NCI-H2171 treated with DMSO at 0.1 percent for 48 hours (cell line): ENCODE measurements at regions not wholly inside any gene's neighbourhood (a gene's known extent, or its start where the extent isn't known, plus 50 kb on each side); places are given as distances from the start of the nearest gene placed in this dataset.
A peak's percentile ranks its signal among the peaks of the same experiment; 100 is the strongest.

ENCODE experiments used
- DNase-seq: peaks from one replicate; lab custom pipeline; 2025; lab: John Stamatoyannopoulos, UW

DNA sequence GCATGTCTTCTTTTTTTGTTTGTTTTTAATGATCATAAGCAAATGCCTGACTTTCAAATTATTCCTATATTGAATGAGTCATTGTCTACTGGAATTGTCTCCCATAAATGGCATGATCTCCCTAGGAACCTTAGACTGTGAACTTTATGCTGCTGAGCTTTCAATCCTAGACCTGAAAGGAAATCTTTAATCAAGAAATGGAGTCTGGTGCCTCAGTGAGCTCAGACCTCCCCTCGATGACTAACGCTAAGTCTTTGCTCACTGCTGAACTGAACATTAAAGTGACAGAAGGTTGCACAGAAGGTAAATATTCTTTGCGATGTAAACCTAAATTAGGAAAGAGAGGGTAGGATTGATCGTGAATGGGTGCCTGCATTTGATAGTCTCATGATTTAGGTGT, 745.2 kb upstream of the WWC1 start:
- peak; percentile 34 for DNase-seq

DNA sequence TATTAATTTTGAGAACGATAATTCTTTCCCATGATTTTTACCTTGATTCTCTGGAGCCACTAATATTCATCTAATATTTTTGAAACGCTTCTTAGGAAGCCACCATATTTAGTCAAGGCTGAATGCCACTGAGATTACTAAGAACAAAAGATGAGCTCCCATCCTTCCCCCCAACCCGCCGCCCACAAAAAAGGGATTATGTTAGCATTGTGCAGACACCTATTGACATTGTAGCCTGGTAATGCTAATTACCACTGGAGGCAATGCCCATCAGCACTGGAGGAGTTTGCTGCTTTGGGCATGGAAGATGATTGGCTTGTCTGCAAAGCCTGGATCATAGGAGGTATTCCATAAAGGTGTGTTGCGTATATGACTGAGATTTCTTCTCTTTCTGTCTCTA, 739.1 kb upstream of the WWC1 start:
- no peak for DNase-seq

GRCh38 chr5:167553511-167553910, 737.9 kb upstream of the WWC1 start:
- no peak for DNase-seq

GRCh38 chr5:167554564-167555290, 736.7 kb upstream of the WWC1 start:
- DNase-seq, result no peak

- no peak for DNase-seq
Observed at GRCh38 chr5:167555565-167556166, 735.8 kb upstream of the WWC1 start.

- DNase-seq, result no peak
Observed at GRCh38 chr5:167557359-167557758, 734.1 kb upstream of the WWC1 start.

DNA sequence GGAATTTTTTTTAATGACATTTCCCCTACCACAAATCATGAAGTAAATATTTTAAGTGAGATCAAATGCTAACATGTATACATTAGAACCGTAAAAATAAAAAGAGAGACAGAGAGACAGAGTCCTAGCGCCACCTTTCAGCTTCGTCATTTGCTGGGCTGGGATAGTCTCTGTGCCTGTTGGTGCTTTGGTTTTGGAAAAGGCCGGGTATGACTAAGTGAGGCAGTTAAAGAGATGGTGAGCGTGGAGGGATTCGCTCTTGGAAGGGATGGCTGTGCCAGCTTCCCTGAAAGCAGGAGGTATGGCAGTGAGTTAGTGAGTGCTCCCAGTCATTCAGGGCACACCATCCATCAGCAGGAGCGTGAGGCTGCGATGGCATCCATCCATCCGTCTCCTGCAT, 729.6 kb upstream of the WWC1 start:
- DNase-seq, result no peak

- no peak for DNase-seq
Observed at GRCh38 chr5:167564275-167564674, 727.2 kb upstream of the WWC1 start.

- peak; percentile 3 for DNase-seq
Observed at GRCh38 chr5:167565189-167565954, 726.1 kb upstream of the WWC1 start.

DNA sequence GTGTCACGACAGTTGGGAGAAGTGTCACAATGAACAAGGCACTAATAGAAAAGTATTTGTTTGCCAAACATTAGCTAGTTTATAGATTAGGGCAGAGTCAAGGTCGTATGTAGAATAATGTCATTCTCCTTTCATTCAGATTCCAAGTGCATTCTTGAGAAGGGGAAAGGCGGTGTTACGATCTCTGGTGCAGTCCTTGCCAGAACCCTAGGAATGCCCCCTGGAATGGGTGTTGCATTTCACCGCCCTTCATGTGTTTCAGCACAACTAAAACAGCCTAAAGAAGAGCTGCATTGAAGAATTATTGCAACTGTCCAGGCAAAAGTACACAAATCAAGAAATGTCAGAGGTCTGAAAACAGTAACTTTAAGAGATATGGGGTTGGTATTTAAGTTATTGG, 721.0 kb upstream of the WWC1 start:
- no peak for DNase-seq

DNA sequence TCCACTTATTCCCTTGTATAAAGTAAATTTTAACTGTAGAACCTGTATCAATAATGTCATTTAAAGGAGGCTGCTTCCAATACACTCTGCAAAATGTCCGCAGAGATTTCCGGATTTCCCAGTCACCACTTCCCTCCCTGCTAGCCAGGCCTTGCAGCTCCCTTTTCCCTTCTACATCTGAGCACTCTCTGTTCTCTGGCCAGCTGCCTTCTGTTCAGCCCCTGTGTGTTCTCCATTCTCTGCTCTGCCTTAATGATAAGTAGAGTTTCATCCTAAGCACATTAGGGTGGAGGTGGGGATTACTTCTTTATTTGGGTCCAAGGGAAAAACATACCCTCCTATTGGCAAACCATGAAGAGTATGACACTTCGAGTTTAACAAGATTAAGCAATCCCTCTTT, 719.6 kb upstream of the WWC1 start:
- DNase-seq, result no peak

DNA sequence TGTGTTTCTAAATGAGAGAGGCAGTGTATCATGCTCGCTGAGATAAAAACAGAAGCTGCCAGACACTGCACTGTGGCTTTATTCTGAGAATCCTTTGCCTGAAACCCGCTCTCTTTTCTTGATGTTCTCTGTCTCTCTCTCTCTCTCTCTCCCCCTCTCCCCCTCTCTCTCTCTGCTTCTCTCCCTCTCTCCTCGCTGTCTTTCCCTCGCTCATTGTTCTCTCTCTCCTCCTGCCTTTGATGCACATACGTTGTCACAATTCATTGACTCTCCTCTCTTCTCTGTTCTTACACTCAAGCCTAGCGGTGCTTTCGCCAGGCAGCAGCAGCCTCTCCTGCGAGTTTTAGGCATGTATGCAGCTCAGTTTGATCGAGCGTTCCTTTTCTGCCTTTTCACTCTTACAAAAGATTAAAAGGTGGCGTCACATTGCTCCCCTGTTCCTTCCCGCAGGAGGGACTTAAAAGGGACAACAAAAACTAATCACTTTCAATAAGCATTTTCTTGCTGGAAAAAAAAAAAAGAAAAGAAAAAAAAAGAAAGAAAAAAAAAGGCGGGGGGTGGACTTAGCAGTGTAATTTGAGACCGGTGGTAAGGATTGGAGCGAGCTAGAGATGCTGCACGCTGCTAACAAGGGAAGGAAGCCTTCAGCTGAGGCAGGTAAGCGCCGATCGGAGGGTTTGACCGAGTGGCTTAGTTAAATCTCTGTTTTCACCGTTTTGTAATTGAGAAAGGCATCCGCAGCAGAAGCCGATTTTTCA, 717.9 kb upstream of the WWC1 start:
- peak; percentile 84 for DNase-seq

- DNase-seq, result peak; percentile 39
Observed at GRCh38 chr5:167574464-167574863, 717.0 kb upstream of the WWC1 start.

DNA sequence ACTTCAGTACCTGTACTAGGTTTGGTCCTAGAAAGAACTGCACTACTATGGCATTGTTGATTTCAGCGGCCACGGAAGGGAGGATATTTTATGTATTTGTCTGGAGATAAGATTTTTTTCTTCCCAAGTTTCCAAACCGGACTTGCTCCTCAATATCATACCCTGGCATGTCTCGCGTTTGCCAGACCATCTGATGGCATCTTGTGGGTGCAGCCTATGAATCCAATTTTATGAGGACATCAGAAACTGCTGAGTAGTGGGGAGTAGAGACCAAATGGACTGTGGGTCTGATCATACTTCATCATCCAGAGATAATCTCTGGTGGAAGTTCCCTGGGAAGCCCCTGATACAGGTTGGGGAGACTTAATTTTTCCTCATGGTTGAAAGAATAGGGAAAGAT, 716.1 kb upstream of the WWC1 start:
- no peak for DNase-seq

DNA sequence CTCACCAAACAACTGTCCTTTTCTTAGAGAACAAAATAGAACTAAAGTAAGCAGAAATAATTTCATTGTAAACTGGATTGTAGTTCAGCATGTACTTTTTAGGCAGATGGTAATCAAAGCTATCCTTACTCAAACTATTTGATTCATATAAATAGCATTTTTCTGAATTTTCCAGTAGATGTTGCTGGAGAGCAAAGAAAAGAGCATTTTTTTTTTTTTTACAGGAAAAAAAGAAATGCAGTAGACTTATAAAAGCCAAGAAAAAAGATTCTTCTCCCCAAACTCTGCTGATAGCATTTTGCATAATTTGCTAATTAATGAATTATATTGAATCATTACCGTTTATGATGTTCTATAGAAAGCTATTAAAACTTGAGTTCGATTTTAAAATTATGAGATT, 715.3 kb upstream of the WWC1 start:
- DNase-seq, result peak; percentile 12

DNA sequence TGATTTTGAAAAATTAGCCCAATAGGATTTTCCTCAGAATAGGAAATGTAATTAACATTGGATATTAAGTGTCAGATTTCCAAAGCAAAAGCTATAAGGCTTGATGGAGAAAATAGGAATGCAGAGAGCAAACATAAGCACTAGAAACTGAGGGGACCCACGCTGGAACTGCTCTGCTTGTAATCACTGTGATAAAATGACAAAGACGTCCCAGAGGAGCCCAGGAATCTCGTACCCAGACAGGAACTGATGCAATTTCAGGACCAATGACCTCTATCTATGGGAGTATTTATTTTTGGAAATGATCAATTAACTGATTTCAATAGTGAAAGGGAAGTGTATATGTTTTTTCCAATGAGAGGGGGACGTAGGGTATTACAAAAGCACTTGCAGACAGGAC, 714.5 kb upstream of the WWC1 start:
- DNase-seq, result no peak

GRCh38 chr5:167577616-167578015, 713.8 kb upstream of the WWC1 start:
- DNase-seq, result no peak

GRCh38 chr5:167578977-167579692, 712.3 kb upstream of the WWC1 start:
- no peak for DNase-seq

DNA sequence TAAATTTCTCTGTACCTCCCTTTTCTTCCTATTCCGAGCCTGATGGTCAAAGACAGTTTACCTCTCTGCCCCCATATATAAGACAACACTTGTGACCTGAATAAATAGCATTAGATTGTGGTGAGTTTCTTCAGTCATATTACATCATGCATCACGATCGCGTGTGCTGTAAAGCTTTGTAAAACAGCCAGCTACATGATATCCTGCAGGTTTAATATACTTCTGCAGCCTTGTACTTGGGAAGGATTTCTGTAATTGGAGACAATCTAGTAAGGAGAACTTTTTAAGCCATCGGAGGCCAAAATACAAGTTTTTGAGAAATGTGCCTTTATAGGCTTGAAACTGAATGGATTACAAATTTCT, 711.8 kb upstream of the WWC1 start:
- no peak for DNase-seq

GRCh38 chr5:167580608-167581007, 710.8 kb upstream of the WWC1 start:
- DNase-seq, result no peak

DNA sequence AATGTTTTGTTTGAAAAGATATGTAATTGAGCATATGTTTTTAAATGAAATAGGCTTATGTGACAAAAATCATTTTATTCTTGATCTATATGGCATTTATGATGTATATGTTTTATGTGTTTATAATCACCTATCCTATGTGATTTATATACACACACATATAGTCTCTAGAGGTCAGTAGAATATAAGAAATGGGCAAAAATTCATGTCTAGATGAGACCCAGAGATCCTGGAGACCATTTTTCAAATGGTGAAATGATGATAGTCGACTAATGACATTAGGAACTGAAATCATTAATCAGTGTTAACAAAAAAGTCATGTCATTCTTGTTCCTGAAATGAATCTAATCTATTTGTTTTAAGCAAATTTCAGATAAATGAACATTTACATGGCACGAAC, 709.2 kb upstream of the WWC1 start:
- DNase-seq, result peak; percentile 17

DNA sequence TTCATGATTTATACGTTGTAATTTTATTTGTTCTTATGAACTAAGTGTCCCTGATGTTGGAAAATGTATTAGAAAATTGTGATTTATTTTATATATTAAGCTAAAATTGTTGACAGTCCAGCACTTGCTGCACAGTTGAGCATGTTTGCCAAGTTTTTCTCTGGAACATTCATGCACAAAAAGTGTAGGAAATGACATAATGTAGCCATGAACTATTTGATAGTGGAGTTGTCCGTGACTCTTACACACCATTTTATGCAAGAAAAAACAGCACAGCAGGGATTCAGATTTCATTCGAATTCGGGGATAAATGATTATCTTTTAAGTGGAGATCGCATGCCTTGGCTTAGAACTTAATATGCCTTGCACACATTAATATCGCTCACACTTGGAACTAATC, 708.6 kb upstream of the WWC1 start:
- DNase-seq, result no peak
